HCT116 (cell line): ENCODE measurements at regions not wholly inside any gene's neighbourhood (a gene's known extent, or its start where the extent isn't known, plus 50 kb on each side); places are given as distances from the start of the nearest gene placed in this dataset.

Experiments used
- POLR2A ChIP-seq: IDR thresholded peaks from 2 replicates; pipeline ENCODE4 v1.7.0; 2011; ENCODE audit warnings: borderline replicate concordance; ENCODE audit not compliant: insufficient read depth, insufficient read length; ENCODE audit errors: extremely low read depth
- POLR2AphosphoS5 ChIP-seq: IDR thresholded peaks from 2 replicates; pipeline ENCODE4 v1.6.1; 2011; ENCODE audit warnings: mild to moderate bottlenecking, low read depth, low read length, moderate library complexity
- RAD21 ChIP-seq: IDR thresholded peaks from 2 replicates; pipeline ENCODE4 v1.6.1; 2012; ENCODE audit warnings: low read depth, mild to moderate bottlenecking
- TF ChIP-seq, protein P1 (sequence below), 3 experiments: fragments of 200-600 bp in 1 of 3; sonication (generic) in 1 of 3; IDR thresholded peaks in 2 of 3; conservative IDR thresholded peaks in 1 of 3; 2 replicates each; pipeline ENCODE4 v1.5.1; 2012 to 2017; ENCODE audit warnings: low read depth in 2 of 3, low read length in 2 of 3, antibody characterized with exemption in 1 of 3, borderline replicate concordance in 1 of 3, control low read depth in 1 of 3, mild to moderate bottlenecking in 1 of 3, mixed read lengths in 1 of 3, mixed run types in 1 of 3, moderate library complexity in 1 of 3; ENCODE audit not compliant: insufficient read depth in 1 of 3

DNA sequence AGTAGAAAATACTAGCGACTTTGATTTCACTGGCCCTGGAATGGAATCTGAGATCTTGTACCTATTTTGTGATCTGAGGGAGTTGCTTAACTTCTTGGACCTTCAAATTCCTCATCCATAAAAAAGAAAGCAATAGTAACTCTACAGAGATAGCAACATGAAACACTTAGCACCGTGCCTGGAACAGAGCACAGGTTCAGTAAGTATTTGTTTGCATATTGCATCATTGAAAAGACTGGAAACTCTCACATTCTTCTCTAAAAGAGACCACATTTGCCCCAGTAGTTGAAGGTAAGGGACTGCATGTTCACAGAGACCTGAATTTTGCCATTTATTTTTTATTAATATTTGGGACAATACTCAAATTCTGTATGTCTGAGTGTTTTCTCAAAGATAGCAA, 358.1 kb downstream of the COG6 start:
- TF ChIP-seq POLR2A (no peak), POLR2AphosphoS5 (no peak), RAD21 (no peak)
- TF ChIP-seq, protein P1, sequence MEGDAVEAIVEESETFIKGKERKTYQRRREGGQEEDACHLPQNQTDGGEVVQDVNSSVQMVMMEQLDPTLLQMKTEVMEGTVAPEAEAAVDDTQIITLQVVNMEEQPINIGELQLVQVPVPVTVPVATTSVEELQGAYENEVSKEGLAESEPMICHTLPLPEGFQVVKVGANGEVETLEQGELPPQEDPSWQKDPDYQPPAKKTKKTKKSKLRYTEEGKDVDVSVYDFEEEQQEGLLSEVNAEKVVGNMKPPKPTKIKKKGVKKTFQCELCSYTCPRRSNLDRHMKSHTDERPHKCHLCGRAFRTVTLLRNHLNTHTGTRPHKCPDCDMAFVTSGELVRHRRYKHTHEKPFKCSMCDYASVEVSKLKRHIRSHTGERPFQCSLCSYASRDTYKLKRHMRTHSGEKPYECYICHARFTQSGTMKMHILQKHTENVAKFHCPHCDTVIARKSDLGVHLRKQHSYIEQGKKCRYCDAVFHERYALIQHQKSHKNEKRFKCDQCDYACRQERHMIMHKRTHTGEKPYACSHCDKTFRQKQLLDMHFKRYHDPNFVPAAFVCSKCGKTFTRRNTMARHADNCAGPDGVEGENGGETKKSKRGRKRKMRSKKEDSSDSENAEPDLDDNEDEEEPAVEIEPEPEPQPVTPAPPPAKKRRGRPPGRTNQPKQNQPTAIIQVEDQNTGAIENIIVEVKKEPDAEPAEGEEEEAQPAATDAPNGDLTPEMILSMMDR (IDR thresholded peaks at IDR 0.05 in 2 of 3, conservative IDR thresholded peaks at IDR 0.05 in 1 of 3; ENCODE audit: borderline replicate concordance in 1 of 3, insufficient read depth in 1 of 3, low read depth in 2 of 3, low read length in 2 of 3), result no peak
